HepG2 (cell line): ENCODE measurements at regions not wholly inside any gene's neighbourhood (a gene's known extent, or its start where the extent isn't known, plus 50 kb on each side); places are given as distances from the start of the nearest gene placed in this dataset.

Experiments
- ATF4 ChIP-seq, 2 experiments: fragments of 450-650 bp in 1 of 2; sonication (generic) in 1 of 2; formaldehyde crosslinking; IDR thresholded peaks; 2 replicates each; pipeline versions ENCODE4 v1.5.0 to v1.8.0; 2020 to 2022; ENCODE audit warnings: mild to moderate bottlenecking in 1 of 2, missing genetic modification reagents in 1 of 2
- ATF7 ChIP-seq, 2 experiments: fragments of 450-650 bp in 1 of 2; sonication (generic) in 1 of 2; formaldehyde crosslinking in 1 of 2; IDR thresholded peaks; 2 replicates each; pipeline versions ENCODE4 v1.4.0 to v1.6.1; 2016 to 2020; ENCODE audit warnings: antibody characterized with exemption in 1 of 2, mild to moderate bottlenecking in 1 of 2, missing genetic modification reagents in 1 of 2
- CTCF ChIP-seq: sonication (generic); formaldehyde crosslinking; IDR thresholded peaks from 2 replicates; pipeline ENCODE4 v1.5.0; 2020; ENCODE audit warnings: mild to moderate bottlenecking, missing genetic modification reagents, moderate library complexity
- EHMT2 ChIP-seq: fragments of 200-600 bp; sonication (generic); IDR thresholded peaks from 2 replicates; pipeline ENCODE4 v1.7.0; 2017; ENCODE audit warnings: antibody characterized with exemption, low read depth, low read length, borderline replicate concordance
- EZH2 ChIP-seq: conservative IDR thresholded peaks from 2 replicates; pipeline ENCODE4 v1.6.1; 2012; ENCODE audit warnings: mild to moderate bottlenecking, low read depth, low read length, moderate library complexity
- GMEB1 ChIP-seq: sonication (generic); formaldehyde crosslinking; IDR thresholded peaks from 2 replicates; pipeline ENCODE4 v1.5.1; 2020; ENCODE audit warnings: missing genetic modification reagents, mild to moderate bottlenecking, borderline replicate concordance
- HDAC6 ChIP-seq: fragments of 200-600 bp; sonication (generic); IDR thresholded peaks from 2 replicates; pipeline ENCODE4 v1.7.0; 2017; ENCODE audit warnings: mild to moderate bottlenecking, antibody characterized with exemption, low read length, low read depth
- NFE2L1 ChIP-seq: sonication (generic); formaldehyde crosslinking; IDR thresholded peaks from 2 replicates; pipeline ENCODE4 v1.4.0; 2020; ENCODE audit warnings: missing genetic modification reagents, mild to moderate bottlenecking, borderline replicate concordance
- NFRKB ChIP-seq: fragments of 450-650 bp; IDR thresholded peaks from 2 replicates; pipeline ENCODE4 v1.6.1; 2017
- POLR2A ChIP-seq, 2 experiments: IDR thresholded peaks; 2 replicates each; pipeline ENCODE4 v1.6.1; 2011; ENCODE audit warnings: low read depth in 2 of 2, low read length in 2 of 2, mild to moderate bottlenecking in 1 of 2, moderate library complexity in 1 of 2; ENCODE audit not compliant: insufficient read depth in 1 of 2
- RFX5 ChIP-seq: IDR thresholded peaks from 2 replicates; pipeline ENCODE4 v1.6.1; 2011; ENCODE audit warnings: low read depth, low read length, improper control_type of control experiment
- ZFP82 ChIP-seq: sonication (generic); formaldehyde crosslinking; IDR thresholded peaks from 2 replicates; pipeline ENCODE4 v1.5.1; 2020; ENCODE audit warnings: mild to moderate bottlenecking, missing genetic modification reagents, borderline replicate concordance
- ZNF232 ChIP-seq: sonication (generic); formaldehyde crosslinking; IDR thresholded peaks from 2 replicates; pipeline ENCODE4 v1.4.0; 2020; ENCODE audit warnings: missing genetic modification reagents, borderline replicate concordance
- ZNF552 ChIP-seq: sonication (generic); formaldehyde crosslinking; IDR thresholded peaks from 2 replicates; pipeline ENCODE4 v1.9.0; 2022; ENCODE audit warnings: missing genetic modification reagents, mild to moderate bottlenecking, borderline replicate concordance

- TF ChIP-seq ZNF232, result no peak
- no peak for TF ChIP-seq ZNF552 (CRISPR knock-in tag)
- TF ChIP-seq ATF4 (CRISPR knock-in tag; IDR thresholded peaks at IDR 0.05), result no peak
- no peak for TF ChIP-seq CTCF (CRISPR knock-in tag)
- TF ChIP-seq NFE2L1 (CRISPR knock-in tag), result no peak
- no peak for TF ChIP-seq NFRKB
- TF ChIP-seq POLR2A (IDR thresholded peaks at IDR 0.05; ENCODE audit: insufficient read depth in 1 of 2, low read depth in 2 of 2, low read length in 2 of 2), result no peak
- TF ChIP-seq HDAC6, result no peak
- no peak for TF ChIP-seq GMEB1 (CRISPR knock-in tag)
- TF ChIP-seq ZFP82, result no peak
- TF ChIP-seq EHMT2, result no peak
- TF ChIP-seq ATF7 (IDR thresholded peaks at IDR 0.05), result no peak
- TF ChIP-seq ATF7 (CRISPR knock-in tag; IDR thresholded peaks at IDR 0.05), result no peak
- TF ChIP-seq EZH2, result no peak
- no peak for TF ChIP-seq RFX5
These were observed 59.3 kb upstream of the ATRNL1 start for GRCh38 chr10:115033898-115034297.
